Glutamatergic neuron (in vitro differentiated cells): ENCODE measurements at regions not wholly inside any gene's neighbourhood (a gene's known extent, or its start where the extent isn't known, plus 50 kb on each side); places are given as distances from the start of the nearest gene placed in this dataset.

Experiments
- DNase-seq: peaks from one replicate; pipeline ENCODE4 v3.0.0; 2022
- H3K27ac Mint-ChIP-seq: one replicate; pipeline ENCODE4 v1.8.0; 2020; ENCODE audit warnings: mild to moderate bottlenecking, mixed read lengths, inconsistent platforms; ENCODE audit not compliant: unreplicated experiment
- H3K27me3 Mint-ChIP-seq: one replicate; pipeline ENCODE4 v1.8.0; 2020; ENCODE audit warnings: mild to moderate bottlenecking, moderate library complexity, mixed read lengths, inconsistent platforms; ENCODE audit not compliant: unreplicated experiment
- H3K36me3 Mint-ChIP-seq: one replicate; pipeline ENCODE4 v1.8.0; 2020; ENCODE audit warnings: mild to moderate bottlenecking, mixed read lengths, inconsistent platforms; ENCODE audit not compliant: unreplicated experiment
- H3K4me1 Mint-ChIP-seq: one replicate; pipeline ENCODE4 v1.8.0; 2020; ENCODE audit warnings: mild to moderate bottlenecking, low read depth, mixed read lengths, inconsistent platforms; ENCODE audit not compliant: unreplicated experiment
- H3K4me3 Mint-ChIP-seq: one replicate; pipeline ENCODE4 v1.8.0; 2020; ENCODE audit warnings: mild to moderate bottlenecking, mixed read lengths, inconsistent platforms; ENCODE audit not compliant: unreplicated experiment
- H3K9me3 Mint-ChIP-seq: one replicate; pipeline ENCODE4 v1.8.0; 2020; ENCODE audit warnings: mild to moderate bottlenecking, moderate library complexity, mixed read lengths, inconsistent platforms; ENCODE audit not compliant: unreplicated experiment
- CTCF ChIP-seq: fragments of 200-600 bp; sonication (generic); IDR thresholded peaks from one replicate; pipeline ENCODE4 v1.5.0; 2021; ENCODE audit not compliant: partially characterized antibody, unreplicated experiment

- H3K4me3 Mint-ChIP-seq = no peak overlapping the region
- H3K27ac Mint-ChIP-seq = no peak overlapping the region
- H3K36me3 Mint-ChIP-seq = no peaks in the 10 kb centered on the region
- no peak for DNase-seq
- H3K9me3 Mint-ChIP-seq = no peaks in the 10 kb centered on the region
- H3K27me3 Mint-ChIP-seq = no peaks in the 10 kb centered on the region
- TF ChIP-seq CTCF = no peak
- no peaks in the 10 kb centered on the region for H3K4me1 Mint-ChIP-seq
Observed at GRCh38 chr9:91145496-91145895, 216.2 kb downstream of the AUH start.

- no peak overlapping the region for H3K4me3 Mint-ChIP-seq
- no peak for DNase-seq
Observed at GRCh38 chr9:91146391-91147019, 215.2 kb downstream of the AUH start.

GRCh38 chr9:91147079-91147708, 214.5 kb downstream of the AUH start:
- Mint-ChIP-seq H3K4me1 (no peaks in the 10 kb centered on the region), H3K27ac (no peak overlapping the region), H3K36me3 (no peaks in the 10 kb centered on the region), H3K9me3 (peaks cover 2% of the 10 kb centered on the region), H3K27me3 (no peaks in the 10 kb centered on the region), H3K4me3 (no peak overlapping the region)
- DNase-seq = no peak
- no peak for TF ChIP-seq CTCF

More at GRCh38 chr9:91146391-91147019, 215.2 kb downstream of the AUH start:
- Mint-ChIP-seq H3K27ac (no peak overlapping the region), H3K9me3 (no peaks in the 10 kb centered on the region), H3K36me3 (no peaks in the 10 kb centered on the region), H3K4me1 (no peaks in the 10 kb centered on the region), H3K27me3 (no peaks in the 10 kb centered on the region)
- TF ChIP-seq CTCF = no peak

- H3K4me3 Mint-ChIP-seq = no peak overlapping the region
- no peak for DNase-seq
- H3K4me1 Mint-ChIP-seq = no peaks in the 10 kb centered on the region
- no peak for TF ChIP-seq CTCF
- peaks cover 3% of the 10 kb centered on the region for H3K9me3 Mint-ChIP-seq
- no peaks in the 10 kb centered on the region for H3K27me3 Mint-ChIP-seq
- no peak overlapping the region for H3K27ac Mint-ChIP-seq
- H3K36me3 Mint-ChIP-seq = peaks cover 7% of the 10 kb centered on the region
Observed at GRCh38 chr9:91148306-91148705, 213.4 kb downstream of the AUH start.

- Mint-ChIP-seq H3K36me3 (peaks cover 12% of the 10 kb centered on the region), H3K27me3 (no peaks in the 10 kb centered on the region), H3K4me1 (no peaks in the 10 kb centered on the region), H3K9me3 (peaks cover 5% of the 10 kb centered on the region), H3K4me3 (no peak overlapping the region), H3K27ac (no peak overlapping the region)
- TF ChIP-seq CTCF = no peak
- no peak for DNase-seq
Observed at GRCh38 chr9:91150273-91150997, 211.3 kb downstream of the AUH start.
